ENCODE measurements at regions not wholly inside any gene's neighbourhood (a gene's known extent, or its start where the extent isn't known, plus 50 kb on each side); places are given as distances from the start of the nearest gene placed in this dataset.

GRCh38 chr5:8660133-8660893 lies 791.4 kb downstream of the MTRR start:
- DNase-seq: no peak

- DNase-seq: no peak
Measured at GRCh38 chr5:8663374-8663773, 794.4 kb downstream of the MTRR start.

- no peak for DNase-seq
Measured at GRCh38 chr5:8675182-8675581, 806.2 kb downstream of the MTRR start.

- no peak for DNase-seq
Measured at GRCh38 chr5:8676695-8677094, 807.7 kb downstream of the MTRR start.

- DNase-seq: no peak
Measured at GRCh38 chr5:8682381-8682780, 813.4 kb downstream of the MTRR start.

GRCh38 chr5:8683496-8683895 lies 814.5 kb downstream of the MTRR start:
- no peak for DNase-seq

GRCh38 chr5:8685704-8686103 lies 816.8 kb downstream of the MTRR start:
- DNase-seq: no peak

GRCh38 chr5:8686707-8687106 lies 817.8 kb downstream of the MTRR start:
- no peak for DNase-seq

- DNase-seq: no peak
Measured at GRCh38 chr5:8689773-8690172, 820.8 kb downstream of the MTRR start.

GRCh38 chr5:8691221-8691620 lies 822.3 kb downstream of the MTRR start:
- DNase-seq: no peak

GRCh38 chr5:8693341-8693844 lies 824.4 kb downstream of the MTRR start:
- no peak for DNase-seq

- no peak for DNase-seq
Measured at GRCh38 chr5:8694545-8694944, 825.6 kb downstream of the MTRR start.

- no peak for DNase-seq
Measured at GRCh38 chr5:8695902-8696845, 827.2 kb downstream of the MTRR start.

- DNase-seq: no peak
Measured at GRCh38 chr5:8700222-8700621, 831.3 kb downstream of the MTRR start.

- no peak for DNase-seq
Measured at GRCh38 chr5:8700671-8701070, 831.7 kb downstream of the MTRR start.

GRCh38 chr5:8701251-8701650 lies 832.3 kb downstream of the MTRR start:
- no peak for DNase-seq

- DNase-seq: no peak
Measured at GRCh38 chr5:8710426-8710930, 835.4 kb downstream of the SEMA5A start.

GRCh38 chr5:8714198-8714597 lies 831.7 kb downstream of the SEMA5A start:
- no peak for DNase-seq

- no peak for DNase-seq
Measured at GRCh38 chr5:8714861-8715260, 831.0 kb downstream of the SEMA5A start.

GRCh38 chr5:8719796-8720195 lies 826.1 kb downstream of the SEMA5A start:
- DNase-seq: no peak

GRCh38 chr5:8720506-8720905 lies 825.4 kb downstream of the SEMA5A start:
- DNase-seq: no peak

GRCh38 chr5:8721536-8721935 lies 824.3 kb downstream of the SEMA5A start:
- no peak for DNase-seq

GRCh38 chr5:8726383-8727036 lies 819.4 kb downstream of the SEMA5A start:
- no peak for DNase-seq
